ENCODE measurements at regions not wholly inside any gene's neighbourhood (a gene's known extent, or its start where the extent isn't known, plus 50 kb on each side); places are given as distances from the start of the nearest gene placed in this dataset.

- DNase-seq (ENCODE audit: low read depth) = no peak
Measured at GRCh38 chr14:106874350-106874749, 1348.0 kb downstream of the TMEM121 start.

GRCh38 chr14:106875503-106875902 lies 1349.1 kb downstream of the TMEM121 start:
- no peak for DNase-seq (ENCODE audit: low read depth)

- DNase-seq (ENCODE audit: low read depth) = no peak
Measured at GRCh38 chr14:106876711-106877110, 1350.3 kb downstream of the TMEM121 start.

GRCh38 chr14:106877517-106877916 lies 1351.1 kb downstream of the TMEM121 start:
- DNase-seq (ENCODE audit: low read depth) = no peak

GRCh38 chr14:106879241-106879640 lies 1352.9 kb downstream of the TMEM121 start:
- DNase-seq (ENCODE audit: low read depth) = no peak

GRCh38 chr14:106883218-106883692 lies 1356.9 kb downstream of the TMEM121 start:
- DNase-seq (ENCODE audit: low read depth) = no peak
